ENCODE measurements at regions not wholly inside any gene's neighbourhood (a gene's known extent, or its start where the extent isn't known, plus 50 kb on each side); places are given as distances from the start of the nearest gene placed in this dataset.

- TF ChIP-seq, protein P1, sequence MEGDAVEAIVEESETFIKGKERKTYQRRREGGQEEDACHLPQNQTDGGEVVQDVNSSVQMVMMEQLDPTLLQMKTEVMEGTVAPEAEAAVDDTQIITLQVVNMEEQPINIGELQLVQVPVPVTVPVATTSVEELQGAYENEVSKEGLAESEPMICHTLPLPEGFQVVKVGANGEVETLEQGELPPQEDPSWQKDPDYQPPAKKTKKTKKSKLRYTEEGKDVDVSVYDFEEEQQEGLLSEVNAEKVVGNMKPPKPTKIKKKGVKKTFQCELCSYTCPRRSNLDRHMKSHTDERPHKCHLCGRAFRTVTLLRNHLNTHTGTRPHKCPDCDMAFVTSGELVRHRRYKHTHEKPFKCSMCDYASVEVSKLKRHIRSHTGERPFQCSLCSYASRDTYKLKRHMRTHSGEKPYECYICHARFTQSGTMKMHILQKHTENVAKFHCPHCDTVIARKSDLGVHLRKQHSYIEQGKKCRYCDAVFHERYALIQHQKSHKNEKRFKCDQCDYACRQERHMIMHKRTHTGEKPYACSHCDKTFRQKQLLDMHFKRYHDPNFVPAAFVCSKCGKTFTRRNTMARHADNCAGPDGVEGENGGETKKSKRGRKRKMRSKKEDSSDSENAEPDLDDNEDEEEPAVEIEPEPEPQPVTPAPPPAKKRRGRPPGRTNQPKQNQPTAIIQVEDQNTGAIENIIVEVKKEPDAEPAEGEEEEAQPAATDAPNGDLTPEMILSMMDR (IDR thresholded peaks at IDR 0.05; ENCODE audit: low read depth, low read length, missing input control), result no peak
- TF ChIP-seq, protein P2, sequence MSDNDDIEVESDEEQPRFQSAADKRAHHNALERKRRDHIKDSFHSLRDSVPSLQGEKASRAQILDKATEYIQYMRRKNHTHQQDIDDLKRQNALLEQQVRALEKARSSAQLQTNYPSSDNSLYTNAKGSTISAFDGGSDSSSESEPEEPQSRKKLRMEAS (IDR thresholded peaks at IDR 0.05), result no peak
- no peak for TF ChIP-seq SP1 (IDR thresholded peaks at IDR 0.05)
These were observed 175.6 kb upstream of the HS6ST1 start for GRCh38 chr2:128494307-128494639.

Measured in liver (tissue), 3 donors.